ENCODE measurements at regions not wholly inside any gene's neighbourhood (a gene's known extent, or its start where the extent isn't known, plus 50 kb on each side); places are given as distances from the start of the nearest gene placed in this dataset.

DNA sequence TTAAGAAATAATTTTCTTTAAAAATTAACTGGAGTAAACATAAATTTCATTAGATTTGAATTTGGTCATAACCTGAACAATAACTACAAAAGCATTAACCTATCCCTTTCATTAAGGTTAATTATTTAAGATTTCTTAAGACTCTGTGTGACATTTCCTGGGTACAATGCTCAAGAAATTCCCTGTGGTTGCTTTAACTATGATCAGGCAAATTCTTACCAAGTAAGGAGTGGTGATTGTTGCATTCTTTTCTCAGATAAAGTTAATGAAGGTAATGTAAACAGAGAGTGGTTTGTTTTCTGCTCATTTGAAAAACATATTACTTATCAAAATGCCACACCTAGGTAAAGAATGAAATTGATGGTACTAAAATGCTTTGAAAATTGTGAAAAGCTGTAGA is 114.8 kb upstream of the MIR17HG start:
- no peak overlapping the region for H3K4me2 ChIP-seq
- ChIA-PET CTCF (no interaction called here), POLR2A (no interaction called here)
- no peaks in the 10 kb centered on the region for H3K4me1 ChIP-seq
- DNase-seq (ENCODE audit: low read depth in 1 of 2, low spot score in 1 of 2) (no peak), ATAC-seq (no peak), FAIRE-seq (no peak)
- no peaks in the 10 kb centered on the region for H3K9me3 ChIP-seq
- TF ChIP-seq, protein P1, sequence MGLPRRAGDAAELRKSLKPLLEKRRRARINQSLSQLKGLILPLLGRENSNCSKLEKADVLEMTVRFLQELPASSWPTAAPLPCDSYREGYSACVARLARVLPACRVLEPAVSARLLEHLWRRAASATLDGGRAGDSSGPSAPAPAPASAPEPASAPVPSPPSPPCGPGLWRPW (IDR thresholded peaks at IDR 0.05): no peak
- TF ChIP-seq, protein P2, sequence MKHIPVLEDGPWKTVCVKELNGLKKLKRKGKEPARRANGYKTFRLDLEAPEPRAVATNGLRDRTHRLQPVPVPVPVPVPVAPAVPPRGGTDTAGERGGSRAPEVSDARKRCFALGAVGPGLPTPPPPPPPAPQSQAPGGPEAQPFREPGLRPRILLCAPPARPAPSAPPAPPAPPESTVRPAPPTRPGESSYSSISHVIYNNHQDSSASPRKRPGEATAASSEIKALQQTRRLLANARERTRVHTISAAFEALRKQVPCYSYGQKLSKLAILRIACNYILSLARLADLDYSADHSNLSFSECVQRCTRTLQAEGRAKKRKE (CRISPR knock-in tag; IDR thresholded peaks at IDR 0.05; ENCODE audit: low read depth): no peak
- TF ChIP-seq, protein P3, sequence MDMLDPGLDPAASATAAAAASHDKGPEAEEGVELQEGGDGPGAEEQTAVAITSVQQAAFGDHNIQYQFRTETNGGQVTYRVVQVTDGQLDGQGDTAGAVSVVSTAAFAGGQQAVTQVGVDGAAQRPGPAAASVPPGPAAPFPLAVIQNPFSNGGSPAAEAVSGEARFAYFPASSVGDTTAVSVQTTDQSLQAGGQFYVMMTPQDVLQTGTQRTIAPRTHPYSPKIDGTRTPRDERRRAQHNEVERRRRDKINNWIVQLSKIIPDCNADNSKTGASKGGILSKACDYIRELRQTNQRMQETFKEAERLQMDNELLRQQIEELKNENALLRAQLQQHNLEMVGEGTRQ (IDR thresholded peaks at IDR 0.05): no peak
- TF ChIP-seq MAFK (IDR thresholded peaks at IDR 0.05; ENCODE audit: partially characterized antibody) (no peak), HOXA7 (CRISPR knock-in tag; IDR thresholded peaks at IDR 0.05) (no peak)
- no peak overlapping the region for H3K4me3 ChIP-seq
- no peak overlapping the region for H3K27ac ChIP-seq

DNA sequence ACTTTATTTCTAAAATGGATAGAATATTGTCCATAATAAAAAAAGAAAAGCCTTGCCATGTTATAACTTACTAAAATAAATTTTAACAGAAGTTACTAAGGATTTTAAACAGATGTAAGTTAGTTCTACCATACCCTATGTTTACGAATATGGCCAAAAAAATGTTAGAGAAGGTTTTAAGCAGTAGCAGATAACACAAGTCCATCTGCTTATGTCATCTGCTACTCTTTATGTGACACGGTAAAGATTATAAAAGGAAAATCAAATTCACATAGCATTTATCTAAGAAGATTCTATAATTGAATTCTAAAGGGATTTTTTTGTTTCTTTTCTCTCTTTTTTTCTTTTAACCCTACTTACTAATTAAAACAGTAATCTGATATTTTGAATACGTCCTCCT is 114.2 kb upstream of the MIR17HG start:
- ChIA-PET POLR2A (no interaction called here), CTCF (no interaction called here)
- H3K4me3 ChIP-seq: no peak overlapping the region
- ATAC-seq: no peak
- TF ChIP-seq CBX8 (IDR thresholded peaks at IDR 0.05): no peak
- no peak overlapping the region for H3K27ac ChIP-seq
- H3K4me2 ChIP-seq: no peak overlapping the region
- H3K9me3 ChIP-seq: no peaks in the 10 kb centered on the region
- H3K4me1 ChIP-seq: no peaks in the 10 kb centered on the region
- FAIRE-seq: no peak
- no peak for DNase-seq (ENCODE audit: low read depth in 1 of 2, low spot score in 1 of 2)
- WGBS (ENCODE audit: missing lambda C conversion rate): 24% methylated on average over 3 of the region's 3 CpGs

DNA sequence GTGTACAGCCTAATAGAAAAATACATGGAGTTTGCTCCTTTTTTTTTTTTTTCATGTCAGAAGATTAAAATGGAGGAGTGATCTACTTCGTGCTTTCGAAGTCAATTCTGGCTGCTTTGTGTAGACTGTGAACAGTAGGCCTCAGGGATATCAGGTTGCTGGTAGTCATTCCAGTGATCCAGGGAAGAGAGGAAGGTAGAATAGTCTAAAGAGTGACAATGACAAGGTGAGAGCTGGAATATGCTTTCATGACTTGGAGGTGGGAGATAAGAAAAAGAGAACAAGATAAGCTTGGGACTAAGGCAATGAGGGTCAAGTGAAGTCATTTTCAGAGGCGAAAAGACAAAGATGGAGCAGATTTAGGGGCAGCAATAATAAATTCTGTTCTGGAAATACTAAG is 111.3 kb upstream of the MIR17HG start:
- ChIA-PET CTCF (no interaction called here), POLR2A (no interaction called here)
- Histone ChIP-seq H3K4me1 (no peaks in the 10 kb centered on the region), H3K4me3 (no peak overlapping the region), H3K27ac (no peak overlapping the region), H3K9me3 (no peaks in the 10 kb centered on the region), H3K4me2 (no peak overlapping the region)
- TF ChIP-seq, protein P4, sequence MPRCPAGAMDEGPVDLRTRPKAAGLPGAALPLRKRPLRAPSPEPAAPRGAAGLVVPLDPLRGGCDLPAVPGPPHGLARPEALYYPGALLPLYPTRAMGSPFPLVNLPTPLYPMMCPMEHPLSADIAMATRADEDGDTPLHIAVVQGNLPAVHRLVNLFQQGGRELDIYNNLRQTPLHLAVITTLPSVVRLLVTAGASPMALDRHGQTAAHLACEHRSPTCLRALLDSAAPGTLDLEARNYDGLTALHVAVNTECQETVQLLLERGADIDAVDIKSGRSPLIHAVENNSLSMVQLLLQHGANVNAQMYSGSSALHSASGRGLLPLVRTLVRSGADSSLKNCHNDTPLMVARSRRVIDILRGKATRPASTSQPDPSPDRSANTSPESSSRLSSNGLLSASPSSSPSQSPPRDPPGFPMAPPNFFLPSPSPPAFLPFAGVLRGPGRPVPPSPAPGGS (IDR thresholded peaks at IDR 0.05): no peak
- TF ChIP-seq NPAS2 (CRISPR knock-in tag; IDR thresholded peaks at IDR 0.05; ENCODE audit: borderline replicate concordance) (no peak), MAFK (IDR thresholded peaks at IDR 0.05; ENCODE audit: partially characterized antibody) (no peak), ZFP36 (IDR thresholded peaks at IDR 0.05; ENCODE audit: borderline replicate concordance, partially characterized antibody) (no peak), HOXA7 (CRISPR knock-in tag; IDR thresholded peaks at IDR 0.05) (no peak), BHLHE40 (IDR thresholded peaks at IDR 0.05; ENCODE audit: low read depth, low read length) (no peak), CHD4 (IDR thresholded peaks at IDR 0.05; ENCODE audit: borderline replicate concordance) (no peak), GATA3 (IDR thresholded peaks at IDR 0.05; ENCODE audit: borderline replicate concordance) (no peak), TFCP2L1 (CRISPR knock-in tag; IDR thresholded peaks at IDR 0.05) (no peak), FOXS1 (CRISPR knock-in tag; IDR thresholded peaks at IDR 0.05) (no peak), EHF (CRISPR knock-in tag; IDR thresholded peaks at IDR 0.05) (no peak), NR3C1 (IDR thresholded peaks at IDR 0.05) (no peak), MYC (IDR thresholded peaks at IDR 0.05; ENCODE audit: borderline replicate concordance, low read length) (no peak), EP300 (IDR thresholded peaks at IDR 0.05) (no peak)
- TF ChIP-seq, protein P2 (CRISPR knock-in tag; IDR thresholded peaks at IDR 0.05; ENCODE audit: low read depth): no peak
- TF ChIP-seq, protein P5, sequence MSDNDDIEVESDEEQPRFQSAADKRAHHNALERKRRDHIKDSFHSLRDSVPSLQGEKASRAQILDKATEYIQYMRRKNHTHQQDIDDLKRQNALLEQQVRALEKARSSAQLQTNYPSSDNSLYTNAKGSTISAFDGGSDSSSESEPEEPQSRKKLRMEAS (IDR thresholded peaks at IDR 0.05): no peak
- TF ChIP-seq, protein P6, sequence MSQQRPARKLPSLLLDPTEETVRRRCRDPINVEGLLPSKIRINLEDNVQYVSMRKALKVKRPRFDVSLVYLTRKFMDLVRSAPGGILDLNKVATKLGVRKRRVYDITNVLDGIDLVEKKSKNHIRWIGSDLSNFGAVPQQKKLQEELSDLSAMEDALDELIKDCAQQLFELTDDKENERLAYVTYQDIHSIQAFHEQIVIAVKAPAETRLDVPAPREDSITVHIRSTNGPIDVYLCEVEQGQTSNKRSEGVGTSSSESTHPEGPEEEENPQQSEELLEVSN (IDR thresholded peaks at IDR 0.05; ENCODE audit: borderline replicate concordance, low read depth): no peak
- TF ChIP-seq, protein P7, sequence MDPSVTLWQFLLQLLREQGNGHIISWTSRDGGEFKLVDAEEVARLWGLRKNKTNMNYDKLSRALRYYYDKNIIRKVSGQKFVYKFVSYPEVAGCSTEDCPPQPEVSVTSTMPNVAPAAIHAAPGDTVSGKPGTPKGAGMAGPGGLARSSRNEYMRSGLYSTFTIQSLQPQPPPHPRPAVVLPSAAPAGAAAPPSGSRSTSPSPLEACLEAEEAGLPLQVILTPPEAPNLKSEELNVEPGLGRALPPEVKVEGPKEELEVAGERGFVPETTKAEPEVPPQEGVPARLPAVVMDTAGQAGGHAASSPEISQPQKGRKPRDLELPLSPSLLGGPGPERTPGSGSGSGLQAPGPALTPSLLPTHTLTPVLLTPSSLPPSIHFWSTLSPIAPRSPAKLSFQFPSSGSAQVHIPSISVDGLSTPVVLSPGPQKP (IDR thresholded peaks at IDR 0.05; ENCODE audit: low read depth, low read length): no peak
- FAIRE-seq: no peak
- no peak for ATAC-seq
- 24% methylated on average over 3 of the region's 3 CpGs for WGBS (ENCODE audit: missing lambda C conversion rate)
- no peak for DNase-seq (ENCODE audit: low read depth in 1 of 2, low spot score in 1 of 2)
